OCI-LY7 (cell line): ENCODE measurements at regions not wholly inside any gene's neighbourhood (a gene's known extent, or its start where the extent isn't known, plus 50 kb on each side); places are given as distances from the start of the nearest gene placed in this dataset.

Source experiments
- BruUV-seq: library from RNA; stranded (reverse); fragments of 400-500 nt; replicated peaks from 2 replicates; lab custom pipeline; 2021; lab: Mats Ljungman, UMichigan
- CTCF ChIA-PET: fragments of 300-600 bp; sonication (Branson Sonifier 250); formaldehyde crosslinking; loops from one replicate; lab custom pipeline; 2022; ENCODE audit warnings: antibody characterized with exemption; ENCODE audit not compliant: unreplicated experiment; lab: Charles Lee
- POLR2A ChIA-PET: fragments of 300-600 bp; sonication (Branson Sonifier 250); formaldehyde crosslinking; loops from one replicate; lab custom pipeline; 2022; ENCODE audit warnings: antibody characterized with exemption; lab: Charles Lee
- DNase-seq: peaks from one replicate; pipeline ENCODE4 v3.0.0-alpha.2; 2015; ENCODE audit warnings: low spot score
- H2AFZ ChIP-seq: fragments of 200-600 bp; sonication (generic), shearing (Covaris generic); 2 replicates; pipeline ENCODE4 v1.6.1; 2014; ENCODE audit warnings: mild to moderate bottlenecking, antibody characterized with exemption, low read length, moderate library complexity
- H3K27ac ChIP-seq: fragments of 200-600 bp; sonication (generic); 2 replicates; pipeline ENCODE4 v1.5.1; 2014; ENCODE audit warnings: mixed run types, low read depth, mild to moderate bottlenecking, moderate library complexity, low read length, inconsistent platforms; ENCODE audit not compliant: poor library complexity, severe bottlenecking
- H3K36me3 ChIP-seq: fragments of 200-600 bp; sonication (generic); 2 replicates; pipeline ENCODE4 v1.6.1; 2014; ENCODE audit warnings: mild to moderate bottlenecking, antibody characterized with exemption, low read length, moderate library complexity, mixed read lengths; ENCODE audit not compliant: insufficient read depth
- H3K4me1 ChIP-seq: fragments of 200-600 bp; sonication (generic); 2 replicates; pipeline ENCODE4 v1.5.1; 2014; ENCODE audit warnings: mild to moderate bottlenecking, low read length; ENCODE audit not compliant: insufficient read depth, poor library complexity, severe bottlenecking
- H3K4me2 ChIP-seq: fragments of 200-600 bp; sonication (generic); 2 replicates; pipeline ENCODE4 v1.6.1; 2014; ENCODE audit warnings: mild to moderate bottlenecking, low read length
- H3K4me3 ChIP-seq: fragments of 200-600 bp; sonication (generic); 2 replicates; pipeline ENCODE4 v1.5.1; 2014; ENCODE audit warnings: mild to moderate bottlenecking, low read depth, low read length; ENCODE audit not compliant: poor library complexity, severe bottlenecking
- H3K79me2 ChIP-seq: fragments of 200-600 bp; sonication (generic); 2 replicates; pipeline ENCODE4 v1.6.1; 2016; ENCODE audit warnings: low read depth, mild to moderate bottlenecking, low read length, moderate library complexity, mixed read lengths; ENCODE audit not compliant: insufficient read depth
- H3K9me2 ChIP-seq: fragments of 200-600 bp; sonication (generic); 2 replicates; pipeline ENCODE4 v1.6.1; 2016; ENCODE audit warnings: mild to moderate bottlenecking, low read length, mixed read lengths; ENCODE audit not compliant: insufficient read depth
- H3K9me3 ChIP-seq: fragments of 200-600 bp; sonication (generic); 2 replicates; pipeline ENCODE4 v1.6.1; 2014; ENCODE audit warnings: mild to moderate bottlenecking, mixed run types, low read length, mixed read lengths
- H4K20me1 ChIP-seq: fragments of 200-600 bp; sonication (generic); 2 replicates; pipeline ENCODE4 v1.6.1; 2014; ENCODE audit warnings: mild to moderate bottlenecking, antibody characterized with exemption, low read length, moderate library complexity, mixed read lengths; ENCODE audit not compliant: insufficient read depth
- EZH2phosphoT487 ChIP-seq: fragments of 200-600 bp; sonication (generic); IDR thresholded peaks from 2 replicates; pipeline ENCODE4 v1.6.1; 2018; ENCODE audit warnings: low read depth, borderline replicate concordance, mild to moderate bottlenecking, mixed run types, antibody characterized with exemption, low read length, moderate library complexity, mixed read lengths
- intact Hi-C: fragments of 100-400 bp; cut with micrococcal nuclease; formaldehyde crosslinking; loops from one replicate; pipeline ENCODE4 v1.10.0; 2022; ENCODE audit not compliant: unreplicated experiment
- TF ChIP-seq, protein P1 (sequence below): fragments of 200-600 bp; sonication (generic); conservative IDR thresholded peaks from 2 replicates; pipeline ENCODE4 v1.5.1; 2014; ENCODE audit warnings: mild to moderate bottlenecking, antibody characterized with exemption, low read length, moderate library complexity, mixed read lengths

DNA sequence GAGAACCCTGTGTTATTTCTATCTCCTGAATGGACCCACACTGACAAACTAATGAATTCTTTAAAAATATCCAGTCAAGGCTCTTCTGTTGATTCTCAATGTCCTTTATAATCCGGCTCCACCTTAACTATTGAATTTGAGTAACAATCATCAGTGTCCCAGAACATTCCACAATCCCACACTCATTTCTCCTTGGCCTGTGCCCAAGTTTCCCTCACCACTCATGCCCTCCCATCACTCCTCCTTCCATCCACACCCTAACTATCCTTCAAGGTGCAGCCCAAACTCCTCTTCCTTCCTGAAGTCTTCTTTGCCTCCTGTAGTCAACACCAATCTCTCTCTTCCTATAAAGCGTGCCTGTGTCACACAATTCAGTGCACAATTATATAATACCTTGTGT is 106.1 kb downstream of the NUDT12 start:
- TF ChIP-seq EZH2phosphoT487: no peak
- TF ChIP-seq, protein P1, sequence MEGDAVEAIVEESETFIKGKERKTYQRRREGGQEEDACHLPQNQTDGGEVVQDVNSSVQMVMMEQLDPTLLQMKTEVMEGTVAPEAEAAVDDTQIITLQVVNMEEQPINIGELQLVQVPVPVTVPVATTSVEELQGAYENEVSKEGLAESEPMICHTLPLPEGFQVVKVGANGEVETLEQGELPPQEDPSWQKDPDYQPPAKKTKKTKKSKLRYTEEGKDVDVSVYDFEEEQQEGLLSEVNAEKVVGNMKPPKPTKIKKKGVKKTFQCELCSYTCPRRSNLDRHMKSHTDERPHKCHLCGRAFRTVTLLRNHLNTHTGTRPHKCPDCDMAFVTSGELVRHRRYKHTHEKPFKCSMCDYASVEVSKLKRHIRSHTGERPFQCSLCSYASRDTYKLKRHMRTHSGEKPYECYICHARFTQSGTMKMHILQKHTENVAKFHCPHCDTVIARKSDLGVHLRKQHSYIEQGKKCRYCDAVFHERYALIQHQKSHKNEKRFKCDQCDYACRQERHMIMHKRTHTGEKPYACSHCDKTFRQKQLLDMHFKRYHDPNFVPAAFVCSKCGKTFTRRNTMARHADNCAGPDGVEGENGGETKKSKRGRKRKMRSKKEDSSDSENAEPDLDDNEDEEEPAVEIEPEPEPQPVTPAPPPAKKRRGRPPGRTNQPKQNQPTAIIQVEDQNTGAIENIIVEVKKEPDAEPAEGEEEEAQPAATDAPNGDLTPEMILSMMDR: no peak

DNA sequence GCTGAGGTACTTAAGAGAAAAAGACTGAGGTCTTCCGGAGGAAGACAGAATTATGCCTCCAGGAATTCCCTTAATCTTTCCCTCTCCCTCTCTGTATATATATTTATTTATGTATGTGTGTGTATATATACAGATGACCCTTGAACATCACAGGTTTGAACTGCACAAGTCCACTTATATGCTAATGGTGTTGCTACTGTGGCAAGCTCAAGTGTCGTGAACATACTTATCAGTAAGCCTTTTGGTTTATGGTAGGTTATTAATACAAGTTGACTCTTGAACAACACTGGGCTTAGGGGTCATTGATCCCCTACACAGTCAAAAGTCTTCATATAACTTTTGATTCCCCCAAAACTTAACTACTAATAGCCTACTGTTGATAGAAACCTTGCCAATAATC is 106.8 kb downstream of the NUDT12 start:
- BruUV-seq: no TSS peak
- Histone ChIP-seq H3K27ac (no peak overlapping the region), H3K4me2 (no peak overlapping the region), H4K20me1 (no peaks in the 10 kb centered on the region), H2AFZ (no peak overlapping the region), H3K4me1 (no peaks in the 10 kb centered on the region), H3K36me3 (no peaks in the 10 kb centered on the region), H3K4me3 (no peak overlapping the region), H3K9me3 (no peaks in the 10 kb centered on the region), H3K79me2 (no peaks in the 10 kb centered on the region), H3K9me2 (no peaks in the 10 kb centered on the region)
- TF ChIP-seq, protein P1: no peak
- no peak for TF ChIP-seq EZH2phosphoT487
- CTCF ChIA-PET: no interaction called here
- POLR2A ChIA-PET: no interaction called here
- no peak for DNase-seq
- intact Hi-C loops: no loop called here

More for the DNA sequence above, 106.1 kb downstream of the NUDT12 start:
- Histone ChIP-seq H3K36me3 (no peaks in the 10 kb centered on the region), H3K79me2 (no peaks in the 10 kb centered on the region), H2AFZ (no peak overlapping the region), H3K4me1 (no peaks in the 10 kb centered on the region), H4K20me1 (no peaks in the 10 kb centered on the region), H3K4me3 (no peak overlapping the region), H3K9me3 (no peaks in the 10 kb centered on the region), H3K4me2 (no peak overlapping the region), H3K9me2 (no peaks in the 10 kb centered on the region), H3K27ac (no peak overlapping the region)
- intact Hi-C loops: no loop called here
- no peak for DNase-seq
- ChIA-PET CTCF (no interaction called here), POLR2A (no interaction called here)
- BruUV-seq: no TSS peak

DNA sequence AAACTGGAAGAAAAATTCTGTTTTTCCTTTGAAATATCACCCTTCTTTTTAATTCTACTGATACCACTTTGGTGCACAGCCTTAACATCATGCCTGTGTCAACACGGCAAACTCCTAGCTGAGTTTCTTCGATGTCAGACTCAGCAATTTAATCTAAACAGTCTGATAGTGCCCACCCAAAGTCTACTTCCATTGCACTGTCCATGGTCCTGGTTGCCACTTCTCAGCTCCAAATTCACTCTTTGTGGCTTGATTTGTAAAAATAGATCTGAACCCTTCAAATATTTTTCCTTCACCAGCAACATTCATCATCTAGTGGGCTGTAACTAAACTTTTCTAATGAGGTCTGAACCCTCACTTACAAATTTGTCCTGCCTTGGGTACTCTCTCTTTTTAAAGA is 107.8 kb downstream of the NUDT12 start:
- Histone ChIP-seq H3K79me2 (no peaks in the 10 kb centered on the region), H3K27ac (no peak overlapping the region), H3K9me2 (no peaks in the 10 kb centered on the region), H3K36me3 (no peaks in the 10 kb centered on the region), H3K4me1 (no peaks in the 10 kb centered on the region), H3K4me2 (no peak overlapping the region), H3K9me3 (no peaks in the 10 kb centered on the region), H4K20me1 (no peaks in the 10 kb centered on the region), H3K4me3 (no peak overlapping the region), H2AFZ (no peak overlapping the region)
- DNase-seq: no peak
- no TSS peak for BruUV-seq
- no peak for TF ChIP-seq EZH2phosphoT487
- TF ChIP-seq, protein P1: no peak
- ChIA-PET CTCF (no interaction called here), POLR2A (no interaction called here)
- intact Hi-C loops: no loop called here
